ENCODE measurements at regions not wholly inside any gene's neighbourhood (a gene's known extent, or its start where the extent isn't known, plus 50 kb on each side); places are given as distances from the start of the nearest gene placed in this dataset.
"Not testable (repeated sequence)": the region's sequence is repeated elsewhere in the genome, so short reads cannot be mapped to it uniquely, and the experiment has no call there.

GRCh38 chr20:22070610-22071058, 365.2 kb downstream of the PAX1 start:
- DNase-seq (ENCODE audit: low spot score) = no peak

- no peak for DNase-seq (ENCODE audit: low spot score)
Observed at GRCh38 chr20:22063753-22064152, 358.3 kb downstream of the PAX1 start.

- DNase-seq (ENCODE audit: low spot score) = no peak
Observed at GRCh38 chr20:22062874-22063273, 357.4 kb downstream of the PAX1 start.

- DNase-seq (ENCODE audit: low spot score) = no peak
Observed at GRCh38 chr20:22060610-22061009, 355.1 kb downstream of the PAX1 start.

- DNase-seq (ENCODE audit: low spot score) = no peak
Observed at GRCh38 chr20:22058746-22059145, 353.3 kb downstream of the PAX1 start.

- DNase-seq (ENCODE audit: low spot score) = no peak
Observed at GRCh38 chr20:22055981-22056380, 350.5 kb downstream of the PAX1 start.

- no peak for DNase-seq (ENCODE audit: low spot score)
Observed at GRCh38 chr20:22052025-22052650, 346.7 kb downstream of the PAX1 start.

GRCh38 chr20:22045956-22046507, 340.6 kb downstream of the PAX1 start:
- not testable (repeated sequence) for DNase-seq (ENCODE audit: low spot score)

- DNase-seq (ENCODE audit: low spot score) = no peak
Observed at GRCh38 chr20:22027423-22027822, 322.0 kb downstream of the PAX1 start.

GRCh38 chr20:22020201-22020600, 314.7 kb downstream of the PAX1 start:
- no peak for DNase-seq (ENCODE audit: low spot score)

GRCh38 chr20:22008456-22008855, 303.0 kb downstream of the PAX1 start:
- DNase-seq (ENCODE audit: low spot score) = no peak

- DNase-seq (ENCODE audit: low spot score) = no peak
Observed at GRCh38 chr20:22006306-22006705, 300.8 kb downstream of the PAX1 start.

GRCh38 chr20:22005535-22005934, 300.1 kb downstream of the PAX1 start:
- DNase-seq (ENCODE audit: low spot score) = no peak

- no peak for DNase-seq (ENCODE audit: low spot score)
Observed at GRCh38 chr20:22004946-22005345, 299.5 kb downstream of the PAX1 start.

GRCh38 chr20:22003680-22004079, 298.2 kb downstream of the PAX1 start:
- DNase-seq (ENCODE audit: low spot score) = no peak

GRCh38 chr20:22001886-22002285, 296.4 kb downstream of the PAX1 start:
- DNase-seq (ENCODE audit: low spot score) = no peak

GRCh38 chr20:21995461-21995860, 290.0 kb downstream of the PAX1 start:
- DNase-seq (ENCODE audit: low spot score) = no peak

- DNase-seq (ENCODE audit: low spot score) = no peak
Observed at GRCh38 chr20:21994203-21994602, 288.7 kb downstream of the PAX1 start.

- no peak for DNase-seq (ENCODE audit: low spot score)
Observed at GRCh38 chr20:21982559-21982958, 277.1 kb downstream of the PAX1 start.

GRCh38 chr20:21981597-21982344, 276.3 kb downstream of the PAX1 start:
- DNase-seq (ENCODE audit: low spot score) = no peak

- DNase-seq (ENCODE audit: low spot score) = no peak
Observed at GRCh38 chr20:21981179-21981578, 275.7 kb downstream of the PAX1 start.

- no peak for DNase-seq (ENCODE audit: low spot score)
Observed at GRCh38 chr20:21971436-21971835, 266.0 kb downstream of the PAX1 start.

- DNase-seq (ENCODE audit: low spot score) = no peak
Observed at GRCh38 chr20:21968486-21968885, 263.0 kb downstream of the PAX1 start.

Data from LoVo (cell line).